ENCODE measurements at regions not wholly inside any gene's neighbourhood (a gene's known extent, or its start where the extent isn't known, plus 50 kb on each side); places are given as distances from the start of the nearest gene placed in this dataset.

DNA sequence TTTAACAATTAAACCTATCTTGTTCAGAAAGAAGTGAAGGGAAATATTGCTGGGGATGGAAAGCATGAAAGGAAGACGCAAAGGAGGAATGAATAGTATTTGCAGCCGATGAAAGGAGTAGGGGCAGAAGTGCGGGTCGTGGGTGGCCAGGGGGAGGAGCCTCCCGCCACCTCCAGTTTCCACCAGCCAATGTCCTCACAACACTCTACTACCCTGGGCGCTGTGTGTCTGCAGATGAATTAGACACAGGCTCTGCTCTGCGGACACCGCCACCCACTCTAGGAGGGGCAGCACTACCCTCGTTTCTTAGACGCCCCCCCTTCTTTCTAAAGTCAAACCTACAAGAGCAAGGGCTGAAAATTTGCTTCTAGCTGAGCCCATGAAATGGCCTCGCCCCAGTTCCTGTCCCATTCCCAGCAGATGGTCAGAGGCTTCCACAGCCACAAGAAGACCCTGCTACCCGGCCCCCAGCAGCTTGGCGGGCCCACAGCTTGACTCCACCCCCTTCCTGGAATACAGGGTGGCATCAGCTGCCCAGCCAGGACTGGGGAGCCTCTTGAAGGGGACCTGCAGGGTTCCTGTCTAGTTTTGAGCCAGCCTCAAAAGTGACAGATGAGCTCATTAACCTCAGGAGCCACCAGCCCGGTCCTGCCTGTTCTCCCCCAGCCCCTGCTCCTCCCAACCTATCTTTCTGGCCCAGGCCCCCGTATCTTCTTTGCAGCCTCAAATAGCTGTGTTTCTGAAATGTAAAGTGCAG is 268.1 kb downstream of the BUD13 start:
- TF ChIP-seq, protein P1, sequence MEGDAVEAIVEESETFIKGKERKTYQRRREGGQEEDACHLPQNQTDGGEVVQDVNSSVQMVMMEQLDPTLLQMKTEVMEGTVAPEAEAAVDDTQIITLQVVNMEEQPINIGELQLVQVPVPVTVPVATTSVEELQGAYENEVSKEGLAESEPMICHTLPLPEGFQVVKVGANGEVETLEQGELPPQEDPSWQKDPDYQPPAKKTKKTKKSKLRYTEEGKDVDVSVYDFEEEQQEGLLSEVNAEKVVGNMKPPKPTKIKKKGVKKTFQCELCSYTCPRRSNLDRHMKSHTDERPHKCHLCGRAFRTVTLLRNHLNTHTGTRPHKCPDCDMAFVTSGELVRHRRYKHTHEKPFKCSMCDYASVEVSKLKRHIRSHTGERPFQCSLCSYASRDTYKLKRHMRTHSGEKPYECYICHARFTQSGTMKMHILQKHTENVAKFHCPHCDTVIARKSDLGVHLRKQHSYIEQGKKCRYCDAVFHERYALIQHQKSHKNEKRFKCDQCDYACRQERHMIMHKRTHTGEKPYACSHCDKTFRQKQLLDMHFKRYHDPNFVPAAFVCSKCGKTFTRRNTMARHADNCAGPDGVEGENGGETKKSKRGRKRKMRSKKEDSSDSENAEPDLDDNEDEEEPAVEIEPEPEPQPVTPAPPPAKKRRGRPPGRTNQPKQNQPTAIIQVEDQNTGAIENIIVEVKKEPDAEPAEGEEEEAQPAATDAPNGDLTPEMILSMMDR (IDR thresholded peaks at IDR 0.05) = no peak
- TF ChIP-seq EZH2 (IDR thresholded peaks at IDR 0.05) = no peak
